Bronchial epithelial cell (primary cell): ENCODE measurements at regions not wholly inside any gene's neighbourhood (a gene's known extent, or its start where the extent isn't known, plus 50 kb on each side); places are given as distances from the start of the nearest gene placed in this dataset.

Source experiments
- DNase-seq: peaks from one replicate; pipeline ENCODE4 v3.0.0-alpha.2; 2010; ENCODE audit warnings: low read depth
- FAIRE-seq: peaks from 2 replicates; lab custom pipeline; 2011; peaks lifted over from hg19 to GRCh38; lab: Jason Lieb, UNC
- H3K27me3 ChIP-seq: 2 replicates; pipeline ENCODE4 v1.5.1; 2011; ENCODE audit warnings: low read length; ENCODE audit not compliant: control insufficient read depth, insufficient read depth
- H3K36me3 ChIP-seq: 2 replicates; pipeline ENCODE4 v1.5.1; 2011; ENCODE audit warnings: low read length; ENCODE audit not compliant: control insufficient read depth, insufficient read depth
- H3K4me3 ChIP-seq: 2 replicates; pipeline ENCODE4 v1.5.1; 2011; ENCODE audit warnings: mild to moderate bottlenecking, low read depth, low read length, control low read depth
- TF ChIP-seq, protein P1 (sequence below): IDR thresholded peaks from 2 replicates; pipeline ENCODE4 v1.5.1; 2011; ENCODE audit warnings: mild to moderate bottlenecking, moderate library complexity, low read length, control low read depth, inconsistent platforms; ENCODE audit not compliant: insufficient read depth, severe bottlenecking

DNA sequence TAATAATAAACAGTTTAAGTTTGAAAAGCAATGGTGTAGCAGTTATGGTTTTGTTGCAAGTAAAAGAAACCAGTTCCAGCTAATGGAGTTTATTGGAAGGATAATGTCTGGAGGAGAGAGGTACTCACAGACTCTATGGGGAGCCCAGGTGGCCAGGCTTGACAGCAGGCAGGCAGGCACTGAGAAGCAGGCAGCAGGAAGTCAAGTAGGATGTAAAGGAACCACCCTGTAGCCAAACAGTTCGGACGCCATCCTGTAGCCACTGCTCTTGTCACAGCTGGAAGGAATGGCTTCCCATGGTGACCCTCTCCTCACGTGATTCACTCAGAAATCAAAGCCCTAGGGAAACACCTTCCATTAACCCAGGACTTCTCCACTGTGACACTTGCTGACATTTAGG lies 96.7 kb upstream of the MC3R start:
- TF ChIP-seq, protein P1, sequence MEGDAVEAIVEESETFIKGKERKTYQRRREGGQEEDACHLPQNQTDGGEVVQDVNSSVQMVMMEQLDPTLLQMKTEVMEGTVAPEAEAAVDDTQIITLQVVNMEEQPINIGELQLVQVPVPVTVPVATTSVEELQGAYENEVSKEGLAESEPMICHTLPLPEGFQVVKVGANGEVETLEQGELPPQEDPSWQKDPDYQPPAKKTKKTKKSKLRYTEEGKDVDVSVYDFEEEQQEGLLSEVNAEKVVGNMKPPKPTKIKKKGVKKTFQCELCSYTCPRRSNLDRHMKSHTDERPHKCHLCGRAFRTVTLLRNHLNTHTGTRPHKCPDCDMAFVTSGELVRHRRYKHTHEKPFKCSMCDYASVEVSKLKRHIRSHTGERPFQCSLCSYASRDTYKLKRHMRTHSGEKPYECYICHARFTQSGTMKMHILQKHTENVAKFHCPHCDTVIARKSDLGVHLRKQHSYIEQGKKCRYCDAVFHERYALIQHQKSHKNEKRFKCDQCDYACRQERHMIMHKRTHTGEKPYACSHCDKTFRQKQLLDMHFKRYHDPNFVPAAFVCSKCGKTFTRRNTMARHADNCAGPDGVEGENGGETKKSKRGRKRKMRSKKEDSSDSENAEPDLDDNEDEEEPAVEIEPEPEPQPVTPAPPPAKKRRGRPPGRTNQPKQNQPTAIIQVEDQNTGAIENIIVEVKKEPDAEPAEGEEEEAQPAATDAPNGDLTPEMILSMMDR: no peak
- Histone ChIP-seq H3K36me3 (no peaks in the 10 kb centered on the region), H3K27me3 (no peaks in the 10 kb centered on the region), H3K4me3 (no peak overlapping the region)
- FAIRE-seq: no peak
- DNase-seq: no peak

DNA sequence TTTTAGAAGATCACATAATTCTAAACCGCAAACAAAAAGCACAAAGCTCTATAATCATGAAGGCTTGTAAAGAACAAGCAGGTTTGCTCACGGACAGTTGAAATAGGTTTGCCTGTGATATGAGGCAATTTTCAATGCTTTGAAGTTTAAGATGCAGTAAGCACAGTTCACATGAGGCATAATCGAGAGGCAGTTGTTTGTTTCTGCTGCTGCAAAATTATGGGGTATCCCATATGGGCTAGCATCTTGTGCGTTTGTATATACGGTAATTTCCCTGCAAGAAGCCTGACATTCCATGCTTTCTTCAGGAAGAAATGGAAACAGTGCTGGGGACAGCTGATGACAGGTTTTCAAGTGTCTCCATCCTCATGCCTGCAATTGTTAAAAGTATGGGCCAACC lies 94.6 kb upstream of the MC3R start:
- no peak overlapping the region for H3K4me3 ChIP-seq
- no peaks in the 10 kb centered on the region for H3K27me3 ChIP-seq
- no peaks in the 10 kb centered on the region for H3K36me3 ChIP-seq
- DNase-seq (no peak), FAIRE-seq (no peak)
- TF ChIP-seq, protein P1: no peak

DNA sequence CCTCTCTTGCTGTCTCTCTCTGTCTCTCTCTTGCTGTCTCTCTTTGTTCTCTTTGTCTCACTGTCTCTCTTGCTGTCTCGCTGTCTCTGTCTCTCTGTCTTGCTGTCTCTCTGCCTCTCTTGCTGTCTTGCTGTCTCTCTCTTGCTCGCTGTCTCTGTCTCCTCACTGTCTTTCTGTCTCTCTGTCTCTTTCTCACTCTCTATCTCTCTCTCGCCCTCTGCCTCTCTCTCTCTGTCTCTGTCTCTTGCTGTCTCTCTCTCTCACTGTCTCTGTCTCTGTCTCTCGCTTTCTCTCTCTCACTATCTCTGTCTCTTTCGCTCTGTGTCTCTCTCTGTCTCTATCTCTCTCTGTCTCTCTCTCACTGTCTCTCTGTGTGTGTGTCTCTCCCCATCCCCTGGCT lies 92.9 kb upstream of the MC3R start:
- Histone ChIP-seq H3K36me3 (no peaks in the 10 kb centered on the region), H3K4me3 (no peak overlapping the region), H3K27me3 (no peaks in the 10 kb centered on the region)
- no peak for FAIRE-seq
- TF ChIP-seq, protein P1: no peak
- DNase-seq: no peak

DNA sequence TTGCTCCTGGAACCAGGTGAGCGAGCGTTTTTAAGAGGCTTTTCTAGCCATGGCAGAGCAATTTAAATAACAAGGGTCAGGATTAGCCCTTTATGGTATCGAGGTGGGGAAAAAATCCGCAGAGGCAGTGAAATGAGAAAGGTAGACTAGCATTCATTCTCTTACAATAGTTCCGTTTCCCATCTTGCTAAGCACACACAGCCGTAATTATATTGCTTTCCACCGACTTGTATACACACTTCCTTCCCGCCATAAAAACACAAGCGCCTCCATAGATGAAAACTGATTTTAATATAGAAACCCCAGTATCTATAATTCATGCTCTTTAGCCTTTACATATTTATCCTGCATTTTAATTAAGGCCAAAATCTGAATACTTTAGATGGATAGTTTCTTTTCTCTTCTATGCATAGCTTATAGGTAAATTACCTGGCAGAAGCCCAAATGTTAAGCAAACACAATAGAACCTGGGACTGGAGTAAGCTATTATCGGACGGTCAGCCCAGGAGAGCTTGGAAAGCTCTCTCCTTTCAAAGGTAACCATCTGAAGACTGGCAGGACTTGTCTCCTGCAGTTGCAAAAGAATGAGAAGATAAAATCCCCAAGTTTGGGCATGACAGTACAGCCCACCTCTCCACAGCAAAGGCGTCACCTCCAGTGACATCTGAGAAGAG lies 90.9 kb upstream of the MC3R start:
- DNase-seq (no peak), FAIRE-seq (no peak)
- no peaks in the 10 kb centered on the region for H3K27me3 ChIP-seq
- no peaks in the 10 kb centered on the region for H3K36me3 ChIP-seq
- H3K4me3 ChIP-seq: no peak overlapping the region
- TF ChIP-seq, protein P1: no peak

DNA sequence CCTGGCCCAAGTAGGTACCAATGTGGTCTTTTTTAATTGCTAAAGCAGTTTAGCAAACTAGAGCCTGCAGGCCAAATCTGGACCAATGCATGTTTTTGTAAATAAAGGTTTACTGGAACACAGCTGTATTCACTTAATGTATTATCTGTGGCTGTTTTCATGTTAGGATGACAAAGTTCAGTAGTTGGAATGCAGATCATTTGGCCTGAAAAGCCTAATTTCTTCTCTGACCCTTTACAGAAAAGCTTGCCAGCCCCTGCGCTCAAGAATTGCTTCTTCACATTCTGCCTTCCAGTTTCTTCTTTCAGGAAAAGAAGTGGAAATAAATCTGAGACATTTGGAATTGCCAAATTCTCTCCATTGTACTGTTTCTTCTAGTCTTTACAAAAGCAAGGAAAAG lies 90.0 kb upstream of the MC3R start:
- FAIRE-seq (no peak), DNase-seq (no peak)
- H3K4me3 ChIP-seq: no peak overlapping the region
- no peaks in the 10 kb centered on the region for H3K27me3 ChIP-seq
- TF ChIP-seq, protein P1: no peak
- H3K36me3 ChIP-seq: no peaks in the 10 kb centered on the region

DNA sequence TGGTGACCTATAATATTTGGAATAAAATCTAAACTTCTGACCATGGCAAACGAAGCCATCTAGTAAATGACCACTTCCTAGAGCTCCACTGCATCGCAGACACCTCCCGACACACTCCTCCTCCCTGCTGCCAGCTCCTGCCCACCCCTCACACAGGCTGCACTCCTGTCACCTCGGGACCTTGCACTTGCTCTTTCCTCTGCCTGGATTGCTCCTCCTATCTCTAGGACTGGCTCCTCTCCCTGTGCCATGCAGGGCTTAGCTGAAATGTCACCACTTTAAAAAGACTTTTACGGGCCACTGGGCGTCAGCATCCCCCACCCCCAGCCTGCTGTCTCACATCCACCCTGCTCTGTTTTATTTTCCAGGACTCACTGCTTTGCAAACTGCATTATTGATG lies 87.6 kb upstream of the MC3R start:
- H3K27me3 ChIP-seq: no peaks in the 10 kb centered on the region
- TF ChIP-seq, protein P1: no peak
- DNase-seq (no peak), FAIRE-seq (no peak)
- H3K4me3 ChIP-seq: no peak overlapping the region
- no peaks in the 10 kb centered on the region for H3K36me3 ChIP-seq
